C4-2B (cell line): ENCODE measurements at regions not wholly inside any gene's neighbourhood (a gene's known extent, or its start where the extent isn't known, plus 50 kb on each side); places are given as distances from the start of the nearest gene placed in this dataset.
A peak's percentile ranks its signal among the peaks of the same experiment; 100 is the strongest.

Source experiments
- CTCF ChIP-seq: fragments of 450-650 bp; conservative IDR thresholded peaks from 2 replicates; pipeline ENCODE4 v1.5.1; 2017; ENCODE audit warnings: mild to moderate bottlenecking
- ZFX ChIP-seq: fragments of 450-650 bp; IDR thresholded peaks from 2 replicates; pipeline ENCODE4 v1.6.1; 2017

GRCh38 chr6:21935561-21936028 lies 342.0 kb downstream of the SOX4 start:
- TF ChIP-seq CTCF (peak; percentile 80), ZFX (no peak)
